Smooth muscle cell (in vitro differentiated cells): ENCODE measurements at regions not wholly inside any gene's neighbourhood (a gene's known extent, or its start where the extent isn't known, plus 50 kb on each side); places are given as distances from the start of the nearest gene placed in this dataset.
"Not testable (repeated sequence)": the region's sequence is repeated elsewhere in the genome, so short reads cannot be mapped to it uniquely, and the experiment has no call there.

ENCODE experiments used
- DNase-seq: peaks from one replicate; lab custom pipeline; 2025; ENCODE audit not compliant: unreplicated experiment; lab: John Stamatoyannopoulos, UW
- H2AFZ ChIP-seq: fragments of 200-600 bp; sonication (generic); 2 replicates; pipeline ENCODE4 v1.6.0; 2016; ENCODE audit warnings: antibody characterized with exemption, low read depth, mild to moderate bottlenecking
- H3F3A ChIP-seq: fragments of 200-600 bp; sonication (generic); 2 replicates; pipeline ENCODE4 v1.6.0; 2017; ENCODE audit warnings: antibody characterized with exemption, low read depth
- H3K27ac ChIP-seq: fragments of 200-600 bp; sonication (generic); 2 replicates; pipeline ENCODE4 v1.5.1; 2016; ENCODE audit warnings: low read depth, mild to moderate bottlenecking
- H3K27me3 ChIP-seq: fragments of 200-600 bp; sonication (generic); 2 replicates; pipeline ENCODE4 v1.6.1; 2016; ENCODE audit warnings: low read depth, mild to moderate bottlenecking
- H3K36me3 ChIP-seq: fragments of 200-600 bp; sonication (generic); 2 replicates; pipeline ENCODE4 v1.5.1; 2016; ENCODE audit warnings: low read depth
- H3K4me1 ChIP-seq: fragments of 200-600 bp; sonication (generic); 2 replicates; pipeline ENCODE4 v1.5.1; 2016; ENCODE audit warnings: low read depth
- H3K4me2 ChIP-seq: fragments of 200-600 bp; sonication (generic); 2 replicates; pipeline ENCODE4 v1.6.0; 2016; ENCODE audit warnings: mild to moderate bottlenecking
- H3K4me3 ChIP-seq: fragments of 200-600 bp; sonication (generic); 2 replicates; pipeline ENCODE4 v1.5.1; 2016; ENCODE audit warnings: mild to moderate bottlenecking
- H3K79me2 ChIP-seq: fragments of 200-600 bp; sonication (generic); 2 replicates; pipeline ENCODE4 v1.6.0; 2016; ENCODE audit warnings: low read depth, mild to moderate bottlenecking
- H3K9ac ChIP-seq: fragments of 200-600 bp; sonication (generic); 2 replicates; pipeline ENCODE4 v1.6.0; 2016; ENCODE audit warnings: low read depth
- H3K9me3 ChIP-seq: fragments of 200-600 bp; sonication (generic); replicated peaks from 2 replicates; pipeline ENCODE4 v1.5.1; 2016; ENCODE audit warnings: low read depth
- H4K20me1 ChIP-seq: fragments of 200-600 bp; sonication (generic); 2 replicates; pipeline ENCODE4 v1.6.0; 2016; ENCODE audit warnings: low read depth
- CTCF ChIP-seq: fragments of 200-600 bp; sonication (generic); IDR thresholded peaks from 2 replicates; pipeline ENCODE4 v1.5.1; 2017; ENCODE audit warnings: borderline replicate concordance, mild to moderate bottlenecking, antibody characterized with exemption; ENCODE audit not compliant: insufficient read depth, poor library complexity, severe bottlenecking
- WGBS: methylation state at CpG from one replicate; pipeline ENCODE4 v1.1.7; 2016; ENCODE audit warnings: low lambda C conversion rate; 5-methylcytosine and 5-hydroxymethylcytosine counted together

DNA sequence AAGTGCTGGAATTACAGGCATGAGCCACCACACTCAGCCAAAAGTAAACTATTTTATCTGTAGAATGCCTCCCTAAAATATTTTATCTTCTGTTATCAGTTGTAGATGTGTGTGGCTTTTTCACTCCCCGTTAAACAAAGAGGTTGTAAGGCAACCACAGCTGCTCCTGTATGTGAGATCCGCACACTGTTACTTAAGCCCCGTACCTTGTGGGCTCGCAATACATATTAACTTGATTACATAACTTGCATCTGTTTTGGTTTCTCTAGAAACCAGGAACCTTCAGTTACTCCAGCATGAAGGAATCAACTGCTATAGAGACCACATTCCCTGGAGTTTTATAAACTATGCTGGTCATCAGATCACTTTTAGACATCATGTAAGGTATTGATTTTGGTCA lies 420.1 kb upstream of the SLC35B3 start:
- no peaks in the 10 kb centered on the region for H3K79me2 ChIP-seq
- WGBS = 58% methylated on average over 4 of the region's 4 CpGs
- H3K4me3 ChIP-seq = no peak overlapping the region
- H3K9ac ChIP-seq = no peak overlapping the region
- no peaks in the 10 kb centered on the region for H4K20me1 ChIP-seq
- H3K9me3 ChIP-seq = no peaks in the 10 kb centered on the region
- DNase-seq = no peak
- H3K4me2 ChIP-seq = no peak overlapping the region
- H3K36me3 ChIP-seq = no peaks in the 10 kb centered on the region
- no peaks in the 10 kb centered on the region for H3K27me3 ChIP-seq
- H3K4me1 ChIP-seq = no peaks in the 10 kb centered on the region
- no peak for TF ChIP-seq CTCF
- H2AFZ ChIP-seq = no peak overlapping the region
- no peak overlapping the region for H3K27ac ChIP-seq
- no peaks in the 10 kb centered on the region for H3F3A ChIP-seq

- no peaks in the 10 kb centered on the region for H4K20me1 ChIP-seq
- no peaks in the 10 kb centered on the region for H3K27me3 ChIP-seq
- H3F3A ChIP-seq = no peaks in the 10 kb centered on the region
- no peak for TF ChIP-seq CTCF
- no peak overlapping the region for H3K4me3 ChIP-seq
- H3K27ac ChIP-seq = no peak overlapping the region
- no peak overlapping the region for H3K9ac ChIP-seq
- no peaks in the 10 kb centered on the region for H3K79me2 ChIP-seq
- H3K4me2 ChIP-seq = no peak overlapping the region
- H3K9me3 ChIP-seq = no peaks in the 10 kb centered on the region
- H3K4me1 ChIP-seq = no peaks in the 10 kb centered on the region
- H3K36me3 ChIP-seq = no peaks in the 10 kb centered on the region
- 64% methylated on average over 3 of the region's 3 CpGs for WGBS
- no peak for DNase-seq
- no peak overlapping the region for H2AFZ ChIP-seq
Observed at GRCh38 chr6:8852332-8852731, 417.0 kb upstream of the SLC35B3 start.

GRCh38 chr6:8846680-8847079 lies 411.3 kb upstream of the SLC35B3 start:
- not testable (repeated sequence) for H3K79me2 ChIP-seq, H3K27me3 ChIP-seq, H3F3A ChIP-seq, DNase-seq, H3K36me3 ChIP-seq, H3K9ac ChIP-seq, H3K4me1 ChIP-seq, H2AFZ ChIP-seq, H3K9me3 ChIP-seq, H3K27ac ChIP-seq, H3K4me2 ChIP-seq, H3K4me3 ChIP-seq, H4K20me1 ChIP-seq
- 90% methylated on average over 6 of the region's 6 CpGs for WGBS

DNA sequence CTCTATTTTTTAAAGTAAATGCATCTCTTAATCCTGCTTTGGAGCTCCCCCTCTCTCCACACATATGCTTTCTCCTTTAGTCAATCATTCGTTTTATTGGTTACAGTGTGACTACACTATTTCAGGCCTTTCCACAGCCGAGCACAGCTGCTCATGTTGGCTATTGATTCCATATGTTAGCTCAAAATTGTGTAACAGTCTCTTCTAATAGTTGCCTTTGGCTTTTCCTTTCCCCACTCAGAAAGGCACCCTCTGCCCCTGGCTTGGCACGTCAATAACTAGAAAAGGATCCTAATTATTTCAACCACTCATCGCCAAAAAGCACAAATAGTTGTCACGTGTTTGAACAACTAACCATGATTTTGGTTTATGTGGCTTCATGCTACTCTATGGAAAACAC lies 410.3 kb upstream of the SLC35B3 start:
- no peak overlapping the region for H3K27ac ChIP-seq

More for the DNA sequence above, 410.3 kb upstream of the SLC35B3 start:
- H3K4me1 ChIP-seq = no peaks in the 10 kb centered on the region
- no peaks in the 10 kb centered on the region for H3K27me3 ChIP-seq
- H2AFZ ChIP-seq = no peak overlapping the region
- H4K20me1 ChIP-seq = no peaks in the 10 kb centered on the region
- DNase-seq = no peak
- no peaks in the 10 kb centered on the region for H3F3A ChIP-seq
- no peak overlapping the region for H3K4me2 ChIP-seq
- no peak for TF ChIP-seq CTCF
- H3K9me3 ChIP-seq = no peaks in the 10 kb centered on the region
- H3K4me3 ChIP-seq = no peak overlapping the region
- H3K9ac ChIP-seq = no peak overlapping the region
- no peaks in the 10 kb centered on the region for H3K36me3 ChIP-seq
- H3K79me2 ChIP-seq = no peaks in the 10 kb centered on the region
- 65% methylated on average over 5 of the region's 5 CpGs for WGBS
